ENCODE measurements at regions not wholly inside any gene's neighbourhood (a gene's known extent, or its start where the extent isn't known, plus 50 kb on each side); places are given as distances from the start of the nearest gene placed in this dataset.

DNA sequence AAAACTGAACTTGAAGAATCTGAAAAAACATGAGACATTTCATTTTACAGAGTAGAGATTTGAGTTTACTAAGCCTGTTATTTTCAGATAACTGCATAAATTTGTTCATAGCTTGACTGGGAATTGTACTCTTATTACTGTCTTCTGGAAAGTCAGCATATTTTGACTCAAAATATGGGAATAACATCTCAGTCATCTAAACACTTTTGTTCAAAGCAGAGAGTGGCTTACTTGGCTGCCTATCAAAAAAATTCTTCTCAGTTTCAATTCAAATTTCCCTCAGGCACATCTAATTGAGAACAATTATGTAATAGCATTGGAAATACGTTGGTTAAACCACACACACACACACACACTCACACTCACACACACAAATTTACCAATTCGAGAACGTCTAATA, 384.6 kb downstream of the ARL4A start:
- no peak for DNase-seq (ENCODE audit: extremely low spot score)
- CTCF ChIA-PET, result no interaction called here
- TF ChIP-seq FOXM1 (IDR thresholded peaks at IDR 0.05; ENCODE audit: borderline replicate concordance) (no peak), CTBP1 (IDR thresholded peaks at IDR 0.05; ENCODE audit: borderline replicate concordance) (no peak), NFRKB (IDR thresholded peaks at IDR 0.05) (no peak), ZNF384 (IDR thresholded peaks at IDR 0.05) (no peak), ELF4 (IDR thresholded peaks at IDR 0.05) (no peak), SUZ12 (IDR thresholded peaks at IDR 0.05) (no peak), FOXK2 (IDR thresholded peaks at IDR 0.05) (no peak), SP1 (IDR thresholded peaks at IDR 0.05) (no peak), TARDBP (IDR thresholded peaks at IDR 0.05) (no peak), L3MBTL2 (conservative IDR thresholded peaks at IDR 0.05) (no peak), BHLHE40 (IDR thresholded peaks at IDR 0.05; ENCODE audit: borderline replicate concordance) (no peak), LEF1 (IDR thresholded peaks at IDR 0.05; ENCODE audit: borderline replicate concordance) (no peak)
- POLR2A ChIA-PET, result no interaction called here

DNA sequence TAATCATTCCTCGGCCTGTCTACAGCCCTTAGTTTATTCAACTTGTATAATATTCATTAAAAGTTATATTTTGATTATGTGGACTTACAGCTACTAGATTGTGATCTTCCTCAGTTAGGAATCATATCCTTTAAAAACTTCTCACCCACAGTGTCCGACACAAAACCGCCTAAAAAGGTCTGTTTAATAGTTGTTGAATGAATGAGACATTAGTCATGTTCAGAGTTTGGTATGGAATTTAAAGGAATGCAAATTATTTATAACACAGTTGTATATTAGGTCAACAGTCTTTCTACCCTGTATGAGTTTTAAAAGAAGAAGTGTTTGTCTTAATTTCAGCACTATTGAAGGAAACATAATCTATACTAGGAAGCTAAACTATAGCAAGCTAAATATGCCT, 390.0 kb downstream of the ARL4A start:
- TF ChIP-seq BHLHE40 (IDR thresholded peaks at IDR 0.05; ENCODE audit: borderline replicate concordance) (no peak), SUZ12 (IDR thresholded peaks at IDR 0.05) (no peak), L3MBTL2 (conservative IDR thresholded peaks at IDR 0.05) (no peak), ELF4 (IDR thresholded peaks at IDR 0.05) (no peak), NFRKB (IDR thresholded peaks at IDR 0.05) (no peak), ARNT (IDR thresholded peaks at IDR 0.05) (no peak), FOXK2 (IDR thresholded peaks at IDR 0.05) (no peak), FOXA1 (IDR thresholded peaks at IDR 0.05) (no peak), TARDBP (IDR thresholded peaks at IDR 0.05) (no peak)
- TF ChIP-seq, protein P1, sequence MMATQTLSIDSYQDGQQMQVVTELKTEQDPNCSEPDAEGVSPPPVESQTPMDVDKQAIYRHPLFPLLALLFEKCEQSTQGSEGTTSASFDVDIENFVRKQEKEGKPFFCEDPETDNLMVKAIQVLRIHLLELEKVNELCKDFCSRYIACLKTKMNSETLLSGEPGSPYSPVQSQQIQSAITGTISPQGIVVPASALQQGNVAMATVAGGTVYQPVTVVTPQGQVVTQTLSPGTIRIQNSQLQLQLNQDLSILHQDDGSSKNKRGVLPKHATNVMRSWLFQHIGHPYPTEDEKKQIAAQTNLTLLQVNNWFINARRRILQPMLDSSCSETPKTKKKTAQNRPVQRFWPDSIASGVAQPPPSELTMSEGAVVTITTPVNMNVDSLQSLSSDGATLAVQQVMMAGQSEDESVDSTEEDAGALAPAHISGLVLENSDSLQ (IDR thresholded peaks at IDR 0.05), result no peak
- ChIA-PET CTCF (no interaction called here), POLR2A (no interaction called here)
- no peak for DNase-seq (ENCODE audit: extremely low spot score)

DNA sequence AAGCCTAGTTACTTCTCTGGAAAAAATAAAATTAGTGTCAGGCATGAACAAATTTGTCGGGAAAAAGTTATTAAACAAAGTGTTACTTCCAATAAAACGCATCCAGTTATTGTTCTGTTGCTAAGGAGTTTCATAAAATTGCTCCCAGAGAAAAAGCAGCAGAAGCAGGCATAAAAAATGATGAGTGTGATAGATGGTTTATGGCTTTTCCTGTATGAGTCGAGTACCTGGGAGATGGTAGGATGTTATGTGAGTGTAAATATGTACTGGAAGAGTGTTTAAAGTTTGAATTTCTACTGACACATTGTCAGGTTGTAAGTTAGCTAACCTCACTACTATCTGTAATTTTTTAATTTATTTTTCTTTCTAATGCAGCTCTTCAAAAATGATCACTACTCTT, 390.7 kb downstream of the ARL4A start:
- ChIA-PET POLR2A (no interaction called here), CTCF (interaction anchor here (0.6 kb wide), 1 partner anchor 14 kb away, joined by 3 read pairs; no protein-coding TSS in a partner anchor)
- TF ChIP-seq FOXK2 (IDR thresholded peaks at IDR 0.05), result no peak
- no peak for TF ChIP-seq ZNF384 (IDR thresholded peaks at IDR 0.05)
- no peak for TF ChIP-seq FOXA1 (IDR thresholded peaks at IDR 0.05)
- no peak for TF ChIP-seq FOXM1 (IDR thresholded peaks at IDR 0.05; ENCODE audit: borderline replicate concordance)
- TF ChIP-seq HDGF (IDR thresholded peaks at IDR 0.05; ENCODE audit: borderline replicate concordance), result no peak
- TF ChIP-seq L3MBTL2 (conservative IDR thresholded peaks at IDR 0.05), result no peak
- no peak for TF ChIP-seq ELF4 (IDR thresholded peaks at IDR 0.05)
- no peak for TF ChIP-seq CTBP1 (IDR thresholded peaks at IDR 0.05; ENCODE audit: borderline replicate concordance)
- no peak for TF ChIP-seq TARDBP (IDR thresholded peaks at IDR 0.05)
- TF ChIP-seq SP1 (IDR thresholded peaks at IDR 0.05), result no peak
- TF ChIP-seq ARNT (IDR thresholded peaks at IDR 0.05), result no peak
- TF ChIP-seq, protein P1 (IDR thresholded peaks at IDR 0.05), result no peak
- DNase-seq (ENCODE audit: extremely low spot score), result no peak

DNA sequence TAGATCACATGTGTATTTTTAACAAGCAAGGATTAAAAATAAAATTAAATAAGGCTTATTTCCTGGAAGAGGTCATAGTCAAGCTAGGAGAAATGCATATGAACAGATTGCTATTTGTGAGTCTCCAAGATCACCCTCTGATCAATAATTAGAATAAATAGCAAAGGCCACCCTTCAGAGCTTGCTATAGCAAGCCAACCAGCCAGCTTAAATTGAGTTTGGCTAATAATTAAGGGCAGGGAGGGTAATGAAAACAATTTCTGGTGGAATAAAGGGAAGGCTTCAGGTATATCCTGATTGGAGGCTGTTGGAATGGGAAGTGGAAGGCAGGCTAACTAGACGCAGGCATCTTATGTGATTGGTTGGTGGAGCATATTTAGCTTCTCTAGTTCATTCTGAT, 403.5 kb downstream of the ARL4A start:
- no peak for DNase-seq (ENCODE audit: extremely low spot score)
- POLR2A ChIA-PET, result no interaction called here
- CTCF ChIA-PET, result no interaction called here
- TF ChIP-seq L3MBTL2 (conservative IDR thresholded peaks at IDR 0.05), result no peak
- TF ChIP-seq SP1 (IDR thresholded peaks at IDR 0.05), result no peak
- no peak for TF ChIP-seq NFRKB (IDR thresholded peaks at IDR 0.05)
- no peak for TF ChIP-seq SUZ12 (IDR thresholded peaks at IDR 0.05)

DNA sequence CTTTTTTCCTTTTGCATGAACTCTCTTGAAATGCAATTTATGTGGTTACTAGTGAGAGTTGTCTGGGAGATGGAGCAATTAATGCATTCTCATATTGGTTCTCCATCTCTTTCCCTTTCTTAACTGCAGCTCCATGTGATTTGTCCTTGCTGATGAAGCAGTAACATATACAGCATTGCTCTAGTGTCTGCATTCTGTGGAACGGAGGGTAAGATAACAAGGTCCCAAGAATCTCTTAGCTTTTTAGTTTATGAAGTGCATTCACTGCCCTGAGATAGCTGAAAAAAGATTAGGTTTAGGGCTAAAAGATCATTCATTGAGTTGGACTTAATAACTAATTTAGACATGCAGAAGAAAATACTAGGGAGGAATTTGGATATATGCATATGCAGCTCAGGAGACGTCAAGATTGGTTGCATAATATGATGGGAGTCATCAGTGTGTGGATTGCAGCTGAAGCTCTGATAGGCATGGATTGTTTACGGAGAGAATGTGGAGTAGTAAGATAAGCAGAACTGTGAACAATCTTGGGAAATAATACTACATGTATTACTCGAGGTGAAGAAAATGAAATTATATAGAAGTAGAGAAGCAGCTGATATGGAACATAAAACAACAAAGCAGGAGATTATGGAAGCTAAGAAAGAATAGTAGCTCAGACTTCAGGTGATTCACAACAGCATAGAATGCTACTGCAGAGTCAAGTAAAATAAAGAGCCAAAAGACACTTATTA, 404.7 kb downstream of the ARL4A start:
- CTCF ChIA-PET, result interaction anchor here (0.6 kb wide), 1 partner anchor 14 kb away, joined by 3 read pairs; no protein-coding TSS in a partner anchor
- POLR2A ChIA-PET, result no interaction called here
- no peak for DNase-seq (ENCODE audit: extremely low spot score)
- no peak for TF ChIP-seq FOXM1 (IDR thresholded peaks at IDR 0.05; ENCODE audit: borderline replicate concordance)
- TF ChIP-seq TARDBP (IDR thresholded peaks at IDR 0.05), result no peak
- no peak for TF ChIP-seq CTBP1 (IDR thresholded peaks at IDR 0.05; ENCODE audit: borderline replicate concordance)
- no peak for TF ChIP-seq L3MBTL2 (conservative IDR thresholded peaks at IDR 0.05)
- no peak for TF ChIP-seq LEF1 (IDR thresholded peaks at IDR 0.05; ENCODE audit: borderline replicate concordance)
- TF ChIP-seq ZNF384 (IDR thresholded peaks at IDR 0.05), result no peak
- no peak for TF ChIP-seq ELF4 (IDR thresholded peaks at IDR 0.05)
- TF ChIP-seq HDGF (IDR thresholded peaks at IDR 0.05; ENCODE audit: borderline replicate concordance), result no peak
- TF ChIP-seq, protein P1 (IDR thresholded peaks at IDR 0.05), result no peak
- TF ChIP-seq NFRKB (IDR thresholded peaks at IDR 0.05), result no peak
- no peak for TF ChIP-seq BHLHE40 (IDR thresholded peaks at IDR 0.05; ENCODE audit: borderline replicate concordance)
- no peak for TF ChIP-seq SP1 (IDR thresholded peaks at IDR 0.05)
- TF ChIP-seq FOXA1 (IDR thresholded peaks at IDR 0.05), result no peak
- no peak for TF ChIP-seq ARNT (IDR thresholded peaks at IDR 0.05)

DNA sequence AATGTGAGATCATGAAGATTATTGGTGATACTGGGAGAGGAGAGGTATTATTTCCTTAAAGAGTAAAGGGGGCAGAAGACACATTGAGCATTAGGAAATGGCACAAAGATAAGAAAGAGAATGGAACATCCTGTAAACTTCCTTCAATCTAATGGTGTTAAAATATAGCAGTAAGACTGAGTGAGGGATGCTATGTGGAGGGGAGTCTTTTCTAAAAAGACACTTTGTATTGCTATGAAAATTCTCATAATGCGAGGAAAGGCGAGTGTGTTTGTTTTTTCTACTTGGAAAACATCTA, 405.2 kb downstream of the ARL4A start:
- TF ChIP-seq, protein P1 (IDR thresholded peaks at IDR 0.05), result no peak
- TF ChIP-seq LEF1 (IDR thresholded peaks at IDR 0.05; ENCODE audit: borderline replicate concordance) (no peak), NFRKB (IDR thresholded peaks at IDR 0.05) (no peak), TARDBP (IDR thresholded peaks at IDR 0.05) (no peak)
- CTCF ChIA-PET, result interaction anchor here (0.6 kb wide), 1 partner anchor 14 kb away, joined by 3 read pairs; no protein-coding TSS in a partner anchor
- POLR2A ChIA-PET, result no interaction called here
- DNase-seq (ENCODE audit: extremely low spot score), result no peak

All from HEK293T (cell line).